ENCODE measurements at regions not wholly inside any gene's neighbourhood (a gene's known extent, or its start where the extent isn't known, plus 50 kb on each side); places are given as distances from the start of the nearest gene placed in this dataset.

DNA sequence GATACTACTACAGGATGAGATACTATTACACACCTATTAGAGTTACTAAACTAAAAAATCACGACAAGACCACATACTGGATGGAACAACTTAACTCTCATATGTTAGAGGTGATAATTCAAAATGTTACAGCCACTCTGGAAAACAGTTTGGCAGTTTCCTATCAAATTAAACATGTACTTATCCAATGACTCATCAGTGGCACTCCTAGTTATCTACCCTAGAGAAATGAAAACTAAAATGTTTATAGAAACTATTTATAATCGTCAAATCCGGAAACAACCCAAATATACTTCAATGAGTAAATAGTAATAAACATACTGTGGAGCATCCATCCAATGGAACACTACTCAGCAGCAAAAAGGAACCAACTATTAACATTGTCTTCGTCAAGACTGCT, 137.0 kb upstream of the RBBP8 start:
- H3K4me3 ChIP-seq: no peak overlapping the region
- no peaks in the 10 kb centered on the region for H3K27me3 ChIP-seq
- no peak for DNase-seq (ENCODE audit: low read depth in 1 of 2, low spot score in 1 of 2)
- TF ChIP-seq, protein P1, sequence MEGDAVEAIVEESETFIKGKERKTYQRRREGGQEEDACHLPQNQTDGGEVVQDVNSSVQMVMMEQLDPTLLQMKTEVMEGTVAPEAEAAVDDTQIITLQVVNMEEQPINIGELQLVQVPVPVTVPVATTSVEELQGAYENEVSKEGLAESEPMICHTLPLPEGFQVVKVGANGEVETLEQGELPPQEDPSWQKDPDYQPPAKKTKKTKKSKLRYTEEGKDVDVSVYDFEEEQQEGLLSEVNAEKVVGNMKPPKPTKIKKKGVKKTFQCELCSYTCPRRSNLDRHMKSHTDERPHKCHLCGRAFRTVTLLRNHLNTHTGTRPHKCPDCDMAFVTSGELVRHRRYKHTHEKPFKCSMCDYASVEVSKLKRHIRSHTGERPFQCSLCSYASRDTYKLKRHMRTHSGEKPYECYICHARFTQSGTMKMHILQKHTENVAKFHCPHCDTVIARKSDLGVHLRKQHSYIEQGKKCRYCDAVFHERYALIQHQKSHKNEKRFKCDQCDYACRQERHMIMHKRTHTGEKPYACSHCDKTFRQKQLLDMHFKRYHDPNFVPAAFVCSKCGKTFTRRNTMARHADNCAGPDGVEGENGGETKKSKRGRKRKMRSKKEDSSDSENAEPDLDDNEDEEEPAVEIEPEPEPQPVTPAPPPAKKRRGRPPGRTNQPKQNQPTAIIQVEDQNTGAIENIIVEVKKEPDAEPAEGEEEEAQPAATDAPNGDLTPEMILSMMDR (IDR thresholded peaks at IDR 0.05; ENCODE audit: low read depth, low read length): no peak
- H3K4me1 ChIP-seq (ENCODE audit: low read depth): peaks cover 7% of the 10 kb centered on the region
- H3K36me3 ChIP-seq: no peaks in the 10 kb centered on the region
- no peak overlapping the region for H3K27ac ChIP-seq
- no peaks in the 10 kb centered on the region for H3K9me3 ChIP-seq (ENCODE audit: low read depth)

DNA sequence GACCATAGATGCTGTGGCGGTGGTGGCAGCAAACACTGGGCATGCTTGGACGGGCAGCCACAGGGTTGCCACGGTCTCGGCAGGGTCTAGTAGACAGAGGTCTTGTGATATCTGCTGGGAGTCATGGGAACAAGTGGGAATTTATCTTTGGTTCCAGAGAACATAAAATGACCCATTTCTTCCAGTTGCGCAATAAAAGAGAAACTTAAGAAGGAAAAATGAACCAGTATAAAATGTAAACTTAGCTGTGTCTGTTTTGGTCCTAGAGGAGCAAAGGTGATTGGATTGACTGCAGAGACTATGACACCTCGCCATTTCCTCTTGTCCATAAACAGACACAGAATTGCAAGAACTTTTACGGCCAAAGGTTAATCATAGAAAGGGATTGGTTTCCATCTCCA, 132.6 kb upstream of the RBBP8 start:
- TF ChIP-seq, protein P1 (IDR thresholded peaks at IDR 0.05; ENCODE audit: low read depth, low read length): no peak
- peaks cover 4% of the 10 kb centered on the region for H3K4me1 ChIP-seq (ENCODE audit: low read depth)
- H3K36me3 ChIP-seq: no peaks in the 10 kb centered on the region
- H3K9me3 ChIP-seq (ENCODE audit: low read depth): no peaks in the 10 kb centered on the region
- H3K4me3 ChIP-seq: no peak overlapping the region
- no peak overlapping the region for H3K27ac ChIP-seq
- DNase-seq (ENCODE audit: low read depth in 1 of 2, low spot score in 1 of 2): peak in 1 of 2 donors; percentile 52
- no peaks in the 10 kb centered on the region for H3K27me3 ChIP-seq

DNA sequence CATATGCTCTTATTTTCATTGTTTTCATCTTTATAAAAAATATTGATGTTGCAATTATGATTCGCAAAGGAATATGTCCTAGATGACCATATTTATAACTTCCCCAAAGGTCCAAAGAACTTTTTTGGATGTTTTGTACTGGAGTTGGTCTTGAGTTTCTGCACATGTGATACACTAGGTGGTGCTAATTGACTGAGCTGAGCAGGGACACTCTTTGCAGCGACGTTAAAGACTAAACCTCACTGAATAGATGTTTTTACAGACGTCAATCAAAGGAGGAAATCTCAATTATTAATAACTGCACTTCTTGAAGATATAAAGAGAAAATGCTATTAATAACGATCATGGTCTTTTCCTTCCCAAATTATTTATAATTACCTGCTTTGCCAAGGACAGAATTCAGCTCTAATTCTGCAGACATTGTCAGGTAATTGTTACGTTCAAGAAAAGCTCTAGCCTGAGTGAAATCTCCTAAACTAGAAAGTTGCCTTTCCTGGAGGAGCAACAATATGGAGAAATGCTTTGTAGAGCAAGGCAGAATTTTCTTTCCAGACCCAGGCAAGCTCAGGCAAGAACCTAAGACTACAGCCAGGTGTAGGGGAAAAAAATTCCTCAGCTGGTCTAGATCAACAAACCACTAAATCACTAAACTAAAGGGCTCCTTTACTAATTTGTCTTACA, 119.3 kb upstream of the RBBP8 start:
- no peaks in the 10 kb centered on the region for H3K27me3 ChIP-seq
- H3K36me3 ChIP-seq: no peaks in the 10 kb centered on the region
- H3K4me1 ChIP-seq (ENCODE audit: low read depth): no peaks in the 10 kb centered on the region
- peak; percentile 54 to 70 for DNase-seq (ENCODE audit: low read depth in 1 of 2, low spot score in 1 of 2)
- no peak overlapping the region for H3K4me3 ChIP-seq
- H3K27ac ChIP-seq: no peak overlapping the region
- H3K9me3 ChIP-seq (ENCODE audit: low read depth): no peaks in the 10 kb centered on the region
- TF ChIP-seq, protein P1 (IDR thresholded peaks at IDR 0.05; ENCODE audit: low read depth, low read length): peak; percentile 73

DNA sequence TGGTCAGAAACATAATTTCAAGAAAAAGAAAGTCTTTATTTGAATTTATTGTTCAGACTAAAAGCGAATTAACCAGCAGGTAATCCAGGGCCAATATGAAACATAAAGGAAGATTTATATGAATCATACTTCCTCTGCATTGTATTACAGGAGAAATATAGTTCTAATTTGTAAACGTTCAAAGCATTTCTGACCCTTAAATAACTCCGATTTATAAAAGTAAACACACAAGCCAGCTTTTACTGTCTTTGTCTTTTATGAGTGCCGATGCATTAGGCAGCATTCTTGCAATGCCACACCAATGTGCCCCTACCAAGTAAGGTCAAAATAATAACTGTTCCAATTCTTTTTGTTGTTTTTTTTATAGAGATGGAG, 118.8 kb upstream of the RBBP8 start:
- no peaks in the 10 kb centered on the region for H3K9me3 ChIP-seq (ENCODE audit: low read depth)
- DNase-seq (ENCODE audit: low read depth in 1 of 2, low spot score in 1 of 2): no peak
- TF ChIP-seq, protein P1 (IDR thresholded peaks at IDR 0.05; ENCODE audit: low read depth, low read length): no peak
- H3K4me3 ChIP-seq: no peak overlapping the region
- H3K36me3 ChIP-seq: no peaks in the 10 kb centered on the region
- no peaks in the 10 kb centered on the region for H3K27me3 ChIP-seq
- no peak overlapping the region for H3K27ac ChIP-seq
- no peaks in the 10 kb centered on the region for H3K4me1 ChIP-seq (ENCODE audit: low read depth)

DNA sequence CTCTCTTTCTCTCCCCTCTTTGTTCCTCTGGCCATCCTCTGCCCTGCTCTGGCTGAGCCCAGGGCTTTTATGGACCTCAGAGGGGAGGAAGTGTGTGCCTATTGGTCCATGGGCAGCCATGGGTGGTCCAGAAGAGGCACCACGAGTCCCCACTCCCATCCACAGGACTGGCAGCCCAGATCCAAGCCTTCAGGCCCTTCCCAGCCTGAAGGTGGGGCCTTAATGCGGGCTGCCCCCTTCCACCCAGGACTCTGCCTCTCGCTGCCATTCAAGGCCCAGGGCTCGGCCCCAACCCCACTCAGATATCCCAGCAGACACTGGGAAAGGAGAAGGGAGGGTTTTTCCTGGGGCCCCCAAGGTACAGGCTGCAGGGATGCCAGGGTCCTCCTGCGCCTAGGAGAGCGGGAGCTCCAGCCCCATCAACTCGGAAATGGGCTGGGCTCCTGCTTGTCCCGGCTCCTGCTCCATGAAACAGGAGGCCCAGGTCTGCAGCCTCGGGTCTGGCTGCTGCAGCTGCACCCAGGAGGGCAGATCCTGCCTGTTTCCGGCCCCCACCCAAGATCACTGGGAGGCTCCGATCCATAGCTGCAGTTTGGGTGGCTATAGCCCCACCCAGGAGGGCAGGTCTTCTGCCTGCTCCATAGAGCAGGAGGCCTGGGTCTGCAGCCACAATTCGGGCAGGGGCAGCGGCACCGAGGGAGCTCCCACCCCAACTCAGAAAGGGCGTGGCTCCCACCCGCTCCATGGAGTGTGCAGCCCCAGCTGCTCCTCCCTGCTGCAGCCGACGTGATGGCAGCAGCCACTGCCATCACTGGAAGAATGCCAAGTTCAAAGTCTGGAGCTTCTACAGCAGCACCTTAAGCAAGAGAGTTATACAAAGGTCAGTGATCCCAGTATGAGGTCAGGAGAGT, 116.6 kb upstream of the RBBP8 start:
- Histone ChIP-seq H3K4me3 (no peak overlapping the region), H3K9me3 (ENCODE audit: low read depth) (no peaks in the 10 kb centered on the region), H3K27me3 (no peaks in the 10 kb centered on the region), H3K36me3 (no peaks in the 10 kb centered on the region), H3K27ac (no peak overlapping the region), H3K4me1 (ENCODE audit: low read depth) (no peaks in the 10 kb centered on the region)
- TF ChIP-seq, protein P1 (IDR thresholded peaks at IDR 0.05; ENCODE audit: low read depth, low read length): no peak
- DNase-seq (ENCODE audit: low read depth in 1 of 2, low spot score in 1 of 2): peak in 1 of 2 donors; percentile 30
